ENCODE measurements at regions not wholly inside any gene's neighbourhood (a gene's known extent, or its start where the extent isn't known, plus 50 kb on each side); places are given as distances from the start of the nearest gene placed in this dataset.
"Not testable (repeated sequence)": the region's sequence is repeated elsewhere in the genome, so short reads cannot be mapped to it uniquely, and the experiment has no call there.

- DNase-seq, result no peak
Observed at GRCh38 chr9:104980039-104980654, 52.2 kb upstream of the ABCA1 start.

- DNase-seq, result no peak
Observed at GRCh38 chr9:104981543-104982129, 53.7 kb upstream of the ABCA1 start.

DNA sequence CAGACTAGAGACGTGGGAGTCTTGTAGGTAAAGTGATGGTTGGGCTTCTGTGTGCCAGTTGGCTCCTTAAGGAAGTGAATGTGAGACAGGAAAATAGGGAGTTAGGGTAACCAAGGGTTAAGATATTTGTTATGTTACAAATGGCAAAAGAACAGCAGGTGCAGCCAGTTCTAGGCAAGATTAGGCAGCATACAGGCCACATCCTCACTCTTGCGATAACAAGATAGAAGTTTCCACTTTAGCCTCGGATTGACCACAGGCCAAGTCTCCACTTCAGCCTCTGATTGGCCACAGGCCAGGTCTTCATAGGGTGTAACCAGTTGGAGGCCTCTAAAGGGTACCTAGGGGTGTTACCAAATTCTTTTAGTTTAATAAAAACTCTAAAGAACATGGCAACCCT lies 54.6 kb upstream of the ABCA1 start:
- no peak for DNase-seq

DNA sequence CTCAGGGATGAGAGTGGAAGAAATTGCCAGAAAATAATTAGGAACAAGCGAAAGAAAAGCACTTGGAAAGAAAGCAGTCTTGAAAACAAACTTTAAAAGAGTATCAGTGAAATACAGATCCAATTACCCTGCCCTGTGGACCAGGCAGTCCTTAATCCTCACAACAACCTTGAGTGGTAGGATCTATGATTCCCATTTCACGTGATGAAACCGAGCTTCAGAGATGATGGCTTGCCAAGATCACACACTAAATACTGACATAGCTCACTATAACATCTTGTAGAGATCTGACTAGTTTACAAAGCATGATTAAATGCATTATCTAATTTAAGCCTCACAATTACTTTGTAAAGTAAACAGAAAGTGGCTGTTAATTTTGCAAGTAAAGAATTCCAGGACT lies 55.5 kb upstream of the ABCA1 start:
- DNase-seq, result no peak

- no peak for DNase-seq
Observed at GRCh38 chr9:104984121-104984520, 56.2 kb upstream of the ABCA1 start.

DNA sequence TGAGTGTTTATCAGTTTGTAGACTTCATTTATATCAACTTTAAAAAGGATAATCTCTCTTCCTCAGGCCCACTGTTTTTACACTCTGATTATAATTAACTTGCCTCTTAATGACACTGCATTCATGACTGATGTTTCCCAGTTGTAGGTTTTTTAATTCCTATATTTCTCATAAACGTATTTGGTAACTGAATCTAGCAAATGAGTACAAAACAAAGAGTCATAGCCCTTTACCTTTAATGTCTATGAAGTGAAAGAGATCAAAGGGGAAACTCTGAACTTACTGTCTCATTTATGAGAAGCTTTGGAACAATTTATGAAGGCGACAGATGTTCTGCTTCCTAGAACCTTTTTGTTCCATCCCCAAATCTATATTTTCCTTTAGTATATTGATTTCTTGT lies 56.6 kb upstream of the ABCA1 start:
- no peak for DNase-seq

DNA sequence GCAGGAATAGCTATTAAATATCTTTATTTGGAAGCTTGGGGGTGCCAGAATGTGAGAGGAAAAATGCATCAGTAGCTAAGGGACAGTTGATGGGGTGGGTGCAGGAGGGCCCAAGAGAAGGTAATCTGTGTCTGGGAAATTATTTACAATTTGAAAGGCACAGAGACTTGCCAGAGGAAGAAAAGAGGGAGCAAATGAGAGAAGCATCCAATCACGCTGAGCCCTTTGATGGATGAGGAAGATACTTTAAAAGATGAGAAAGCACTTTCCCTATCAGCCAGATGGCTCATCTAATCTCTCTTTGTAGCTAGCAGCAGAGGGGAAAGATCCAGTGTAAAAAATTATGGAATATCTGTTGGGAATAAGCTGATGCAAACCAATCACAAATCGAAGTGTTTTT lies 57.0 kb upstream of the ABCA1 start:
- DNase-seq, result no peak

- no peak for DNase-seq
Observed at GRCh38 chr9:104986096-104986495, 58.1 kb upstream of the ABCA1 start.

DNA sequence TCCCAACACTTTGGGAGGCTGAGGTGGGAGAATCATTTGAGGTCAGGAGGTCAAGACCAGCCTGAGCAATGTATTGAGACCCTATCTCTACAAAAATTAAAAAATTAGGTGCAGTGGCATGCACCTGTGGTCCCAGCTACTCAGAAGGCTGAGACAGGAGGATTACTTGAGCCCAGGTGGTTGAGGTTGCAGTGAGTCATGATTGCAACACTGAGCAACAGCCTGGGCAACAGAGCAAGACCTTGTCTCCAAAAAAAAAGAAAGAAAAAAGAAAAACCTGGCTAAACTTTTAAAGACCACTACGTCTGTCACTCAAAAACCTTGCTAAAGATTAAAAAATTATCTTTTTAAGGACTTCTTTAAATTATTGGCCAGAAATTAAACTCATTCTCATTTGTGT lies 59.8 kb upstream of the ABCA1 start:
- DNase-seq, result no peak

GRCh38 chr9:104988539-104988938 lies 60.6 kb upstream of the ABCA1 start:
- no peak for DNase-seq

DNA sequence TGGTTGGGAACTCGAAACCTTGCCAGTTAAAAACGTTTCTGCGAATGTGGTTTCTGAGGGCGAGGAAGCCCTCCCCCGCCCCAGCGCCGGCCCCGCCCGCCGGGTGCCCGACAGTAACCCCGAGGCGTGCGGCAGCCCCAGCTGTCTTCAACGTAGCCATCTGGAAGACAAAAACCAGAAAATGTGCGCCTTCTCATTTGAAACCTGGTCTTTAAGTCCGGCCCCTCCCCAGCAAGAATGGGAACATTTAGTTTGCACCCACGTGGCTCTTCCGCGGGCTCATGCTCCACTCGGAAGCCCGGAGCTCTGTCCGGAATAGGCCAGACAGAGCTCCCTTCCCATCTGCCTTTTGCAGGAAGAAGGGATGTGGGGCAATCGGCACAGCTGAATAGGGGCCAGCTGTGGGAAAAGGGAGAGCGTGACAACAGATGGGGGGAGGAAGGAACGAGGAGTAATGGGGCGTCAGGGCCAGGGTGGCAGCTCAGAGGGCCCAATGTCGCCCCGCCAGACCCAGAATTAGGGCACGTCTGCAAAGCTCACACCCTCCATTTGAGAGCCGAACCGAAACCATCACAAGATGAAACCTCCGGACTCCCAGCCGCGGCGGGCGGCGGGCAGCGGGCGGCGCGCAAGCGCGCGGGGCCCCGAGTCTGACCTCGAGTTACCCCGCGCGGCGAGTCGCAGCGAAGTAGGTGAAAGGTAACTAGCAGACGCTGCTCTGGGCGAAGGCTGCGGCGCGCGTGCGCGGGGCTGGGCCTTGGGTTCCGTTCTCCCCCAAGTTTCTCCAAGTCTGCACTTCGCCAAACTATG lies 63.4 kb upstream of the ABCA1 start:
- DNase-seq, result peak; percentile 71

DNA sequence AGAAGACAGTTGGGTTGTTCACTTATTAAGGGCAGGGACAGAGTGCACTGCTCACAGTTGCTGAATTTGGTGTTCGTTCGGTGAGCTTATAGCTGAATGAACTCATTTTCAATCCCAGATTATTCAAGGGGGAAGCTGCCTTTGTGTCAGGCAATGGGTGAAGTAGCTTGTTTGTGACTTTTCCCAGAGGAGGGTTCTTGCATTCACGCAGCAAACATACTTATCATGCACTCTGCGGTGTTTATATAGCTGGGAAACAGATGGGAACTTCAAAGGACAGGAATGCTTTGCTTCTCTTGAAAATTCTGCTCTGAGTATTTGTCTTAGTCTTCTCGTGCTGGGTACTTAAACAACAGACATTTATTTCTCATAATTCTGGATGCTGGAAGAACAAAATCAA lies 64.7 kb upstream of the ABCA1 start:
- DNase-seq, result no peak

DNA sequence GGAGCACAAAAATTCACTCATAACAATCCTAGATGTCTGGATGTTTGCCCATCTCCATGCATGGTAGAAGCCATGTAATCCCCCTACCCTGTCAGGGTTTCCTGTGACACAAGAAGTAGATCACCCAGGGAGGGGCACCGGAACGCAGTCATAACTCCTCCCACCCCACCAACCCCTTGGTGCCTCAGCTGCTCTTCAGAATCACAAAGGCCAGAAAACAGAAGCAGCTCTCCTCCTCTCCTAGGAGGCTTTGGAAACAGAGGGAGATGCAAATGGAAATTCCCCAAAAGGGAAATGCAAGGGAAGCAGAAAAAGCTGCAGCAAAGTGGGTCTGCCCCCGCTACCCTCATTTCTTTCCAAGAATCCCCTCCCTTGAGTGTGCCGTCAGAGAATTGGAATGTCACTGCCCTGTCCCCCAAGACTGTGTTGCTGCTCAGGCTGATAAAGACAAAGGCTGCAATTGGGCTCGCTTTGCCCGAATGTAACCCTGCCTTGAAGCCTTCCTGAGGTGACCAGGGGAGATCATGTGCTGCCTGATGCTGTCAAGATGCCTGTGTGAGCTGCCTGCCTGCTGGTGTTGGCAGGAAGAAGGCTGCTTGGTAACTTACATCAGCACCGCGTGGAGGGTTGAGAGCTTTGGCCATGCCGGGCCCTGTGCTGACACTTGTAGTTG lies 65.5 kb upstream of the ABCA1 start:
- DNase-seq, result no peak

- DNase-seq, result no peak
Observed at GRCh38 chr9:104997536-104997935, 69.6 kb upstream of the ABCA1 start.

- no peak for DNase-seq
Observed at GRCh38 chr9:104999136-104999535, 71.2 kb upstream of the ABCA1 start.

GRCh38 chr9:105000529-105000928 lies 72.6 kb upstream of the ABCA1 start:
- DNase-seq, result not testable (repeated sequence)

DNA sequence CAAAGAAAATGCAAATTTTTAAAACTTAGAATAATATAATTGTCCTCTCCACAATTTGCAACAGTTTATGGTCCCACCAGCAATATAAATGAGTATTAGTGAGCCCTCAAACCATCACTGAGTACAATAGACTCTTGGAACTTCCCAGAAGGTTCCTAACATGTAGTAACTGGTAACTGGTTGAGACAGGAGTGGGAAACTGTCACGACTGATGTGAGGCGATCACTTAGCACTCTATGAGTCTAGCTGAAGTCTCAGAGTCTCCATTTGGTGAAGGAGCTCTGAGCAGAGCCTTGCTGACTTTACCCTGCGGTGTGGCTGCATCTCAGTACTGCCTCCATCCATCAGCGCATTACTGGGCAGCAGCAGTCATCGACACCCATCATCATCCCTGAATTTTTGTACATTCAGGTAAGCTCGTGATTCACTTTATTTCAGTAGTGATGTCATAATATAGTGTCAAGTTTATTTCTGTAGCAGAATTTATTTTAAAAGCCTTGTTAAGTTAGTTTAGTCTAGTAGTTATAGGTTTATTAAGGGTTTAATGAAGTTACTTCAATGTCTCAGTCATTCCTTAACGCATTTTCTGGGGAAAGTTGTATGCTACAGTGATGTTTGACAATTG lies 76.6 kb upstream of the ABCA1 start:
- no peak for DNase-seq

GRCh38 chr9:105005186-105005585 lies 77.2 kb upstream of the ABCA1 start:
- no peak for DNase-seq

GRCh38 chr9:105006514-105006913 lies 78.6 kb upstream of the ABCA1 start:
- DNase-seq, result no peak

DNA sequence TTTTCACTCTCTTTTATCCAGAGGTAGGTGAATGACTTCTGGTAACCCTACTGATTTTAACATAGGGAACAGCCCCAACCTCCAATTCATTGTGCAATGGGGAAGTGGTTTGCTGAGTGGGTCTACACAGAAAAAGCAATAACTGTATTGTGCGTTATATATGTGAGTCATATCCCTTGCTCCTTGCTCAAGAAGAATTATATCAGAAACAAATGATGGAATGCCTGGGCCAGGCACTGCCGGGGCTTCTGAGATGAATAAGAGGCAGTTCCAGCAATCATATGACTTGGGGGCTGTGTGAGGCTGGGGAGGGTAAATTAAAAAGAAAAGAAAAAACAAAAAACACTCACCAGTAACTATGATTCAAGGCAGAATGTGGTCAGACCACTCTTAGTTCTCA lies 79.2 kb upstream of the ABCA1 start:
- no peak for DNase-seq

GRCh38 chr9:105010089-105010488 lies 82.1 kb upstream of the ABCA1 start:
- DNase-seq, result not testable (repeated sequence)

GRCh38 chr9:105021917-105022316 lies 94.0 kb upstream of the ABCA1 start:
- no peak for DNase-seq

- not testable (repeated sequence) for DNase-seq
Observed at GRCh38 chr9:105022545-105022944, 94.6 kb upstream of the ABCA1 start.

Measured in effector CD4-positive, alpha-beta T cell (primary cell).